HCT116 (cell line): ENCODE measurements at regions not wholly inside any gene's neighbourhood (a gene's known extent, or its start where the extent isn't known, plus 50 kb on each side); places are given as distances from the start of the nearest gene placed in this dataset.

ENCODE experiments used
- ATAC-seq: fragments of 200-7000 bp; cut with Tn5 transposase; 2 replicates; pipeline ENCODE4 v1.9.1; 2020; ENCODE audit warnings: mild to moderate bottlenecking, moderate library complexity
- BruUV-seq: library from RNA; stranded (reverse); fragments of 400-500 nt; replicated peaks from 2 replicates; lab custom pipeline; 2021; lab: Mats Ljungman, UMichigan
- CTCF ChIA-PET: fragments of 300-600 bp; sonication (Branson Sonifier 250); formaldehyde crosslinking; loops from one replicate; lab custom pipeline; 2021; ENCODE audit warnings: antibody characterized with exemption; lab: Charles Lee
- POLR2A ChIA-PET: fragments of 300-600, 350-600 bp; sonication (Branson Sonifier 250); formaldehyde crosslinking; loops from one replicate; lab custom pipeline; 2021; ENCODE audit warnings: antibody characterized with exemption; lab: Charles Lee
- RAD21 ChIA-PET, 2 experiments: fragments of 300-600 bp; sonication (Branson Sonifier 250); formaldehyde crosslinking; loops; one replicate each; lab custom pipeline; 2023; ENCODE audit warnings: low total read pairs in 2 of 2; ENCODE audit not compliant: uncharacterized antibody in 2 of 2, unreplicated experiment in 2 of 2, low non-redundant PET in 1 of 2; lab: Charles Lee
- DNase-seq: peaks from one replicate; pipeline ENCODE4 v3.0.0-alpha.2; 2010; ENCODE audit warnings: low read depth, low spot score
- H2AFZ ChIP-seq: fragments of 200-600 bp; shearing (Covaris generic), sonication (generic); 2 replicates; pipeline ENCODE4 v1.6.1; 2017; ENCODE audit warnings: low read depth, mixed run types, mixed read lengths, antibody characterized with exemption, low read length; ENCODE audit not compliant: poor library complexity, severe bottlenecking
- H3K27ac ChIP-seq: 2 replicates; pipeline ENCODE4 v1.5.1; 2012; ENCODE audit warnings: low read depth, low read length
- H3K27me3 ChIP-seq: fragments of 200-600 bp; sonication (generic); 2 replicates; pipeline ENCODE4 v1.6.1; 2016; ENCODE audit warnings: mixed run types, low read length, mixed read lengths; ENCODE audit not compliant: insufficient read depth
- H3K36me3 ChIP-seq, 2 experiments: fragments of 200-500 bp in 1 of 2; fragments of 200-600 bp in 1 of 2; sonication (Bioruptor generic) in 1 of 2; sonication (generic) in 1 of 2; 2 replicates each; pipeline versions ENCODE4 v1.5.1 to v1.6.1; 2014 to 2016; ENCODE audit warnings: low read length in 2 of 2, inconsistent platforms in 1 of 2, mixed read lengths in 1 of 2, mixed run types in 1 of 2; ENCODE audit not compliant: insufficient read depth in 2 of 2, control insufficient read depth in 1 of 2
- H3K4me1 ChIP-seq, 2 experiments: fragments of 200-600 bp in 1 of 2; sonication (generic) in 1 of 2; 2 replicates each; pipeline versions ENCODE4 v1.5.1 to v1.6.1; 2012 to 2017; ENCODE audit warnings: low read length in 2 of 2, inconsistent platforms in 1 of 2, mild to moderate bottlenecking in 1 of 2, mixed read lengths in 1 of 2, mixed run types in 1 of 2, moderate library complexity in 1 of 2; ENCODE audit not compliant: insufficient read depth in 2 of 2, control insufficient read depth in 1 of 2
- H3K4me2 ChIP-seq: fragments of 200-600 bp; sonication (generic); 2 replicates; pipeline ENCODE4 v1.6.1; 2017; ENCODE audit warnings: mixed run types, low read length, mixed read lengths
- H3K4me3 ChIP-seq, 2 experiments: fragments of 200-600 bp in 1 of 2; sonication (generic) in 1 of 2; replicated peaks in 1 of 2; 2 replicates each; pipeline ENCODE4 v1.5.1; 2011 to 2016; ENCODE audit warnings: low read length in 2 of 2, control low read depth in 1 of 2, low read depth in 1 of 2, mild to moderate bottlenecking in 1 of 2, mixed read lengths in 1 of 2, mixed run types in 1 of 2
- H3K79me2 ChIP-seq: fragments of 200-600 bp; sonication (generic); 2 replicates; pipeline ENCODE4 v1.6.1; 2017; ENCODE audit warnings: mild to moderate bottlenecking, mixed run types, low read length, moderate library complexity, mixed read lengths; ENCODE audit not compliant: insufficient read depth
- H3K9ac ChIP-seq: fragments of 200-600 bp; sonication (generic); 2 replicates; pipeline ENCODE4 v1.6.1; 2016; ENCODE audit warnings: low read length, mixed read lengths
- H3K9me2 ChIP-seq: fragments of 200-600 bp; sonication (generic), shearing (Covaris generic); 2 replicates; pipeline ENCODE4 v1.6.1; 2017; ENCODE audit warnings: mixed run types, mild to moderate bottlenecking, moderate library complexity; ENCODE audit not compliant: insufficient read depth
- H3K9me3 ChIP-seq, 2 experiments: fragments of 200-500 bp in 1 of 2; fragments of 200-600 bp in 1 of 2; sonication (Bioruptor generic) in 1 of 2; sonication (generic) in 1 of 2; 2 replicates each; pipeline ENCODE4 v1.6.1; 2014 to 2017; ENCODE audit warnings: low read length in 2 of 2, mixed read lengths in 2 of 2, inconsistent platforms in 1 of 2, low read depth in 1 of 2, mild to moderate bottlenecking in 1 of 2, mixed run types in 1 of 2, moderate library complexity in 1 of 2; ENCODE audit not compliant: control insufficient read depth in 1 of 2, insufficient read depth in 1 of 2
- H4K20me1 ChIP-seq: fragments of 200-600 bp; sonication (generic), shearing (Covaris generic); 2 replicates; pipeline ENCODE4 v1.6.1; 2017; ENCODE audit warnings: mixed run types, mild to moderate bottlenecking, moderate library complexity; ENCODE audit not compliant: insufficient read depth
- CBX3 ChIP-seq: IDR thresholded peaks from 2 replicates; pipeline ENCODE4 v1.6.1; 2012; ENCODE audit warnings: low read depth
- CEBPB ChIP-seq: IDR thresholded peaks from 2 replicates; pipeline ENCODE4 v1.6.1; 2012; ENCODE audit warnings: low read depth
- CTCF ChIP-seq, 3 experiments: fragments of 200-600 bp in 1 of 3; sonication (generic) in 1 of 3; IDR thresholded peaks in 2 of 3; conservative IDR thresholded peaks in 1 of 3; 2 replicates each; pipeline ENCODE4 v1.5.1; 2012 to 2017; ENCODE audit warnings: low read depth in 2 of 3, low read length in 2 of 3, antibody characterized with exemption in 1 of 3, borderline replicate concordance in 1 of 3, control low read depth in 1 of 3, mild to moderate bottlenecking in 1 of 3, mixed read lengths in 1 of 3, mixed run types in 1 of 3, moderate library complexity in 1 of 3; ENCODE audit not compliant: insufficient read depth in 1 of 3
- ELF1 ChIP-seq: IDR thresholded peaks from 2 replicates; pipeline ENCODE4 v1.6.1; 2012; ENCODE audit warnings: low read depth, borderline replicate concordance
- JUND ChIP-seq: IDR thresholded peaks from 2 replicates; pipeline ENCODE4 v1.6.1; 2012
- MAX ChIP-seq: IDR thresholded peaks from 2 replicates; pipeline ENCODE4 v1.6.1; 2012
- RAD21 ChIP-seq: IDR thresholded peaks from 2 replicates; pipeline ENCODE4 v1.6.1; 2012; ENCODE audit warnings: low read depth, mild to moderate bottlenecking
- REST ChIP-seq: IDR thresholded peaks from 2 replicates; pipeline ENCODE4 v1.6.1; 2012; ENCODE audit warnings: low read depth
- SIN3A ChIP-seq: IDR thresholded peaks from 2 replicates; pipeline ENCODE4 v1.6.1; 2012; ENCODE audit warnings: low read depth
- SRF ChIP-seq: IDR thresholded peaks from 2 replicates; pipeline ENCODE4 v1.6.1; 2012; ENCODE audit warnings: low read depth
- TCF7L2 ChIP-seq: IDR thresholded peaks from 2 replicates; pipeline ENCODE4 v1.7.0; 2011; ENCODE audit warnings: borderline replicate concordance, inconsistent platforms; ENCODE audit not compliant: insufficient read depth, insufficient read length; ENCODE audit errors: extremely low read depth
- ZBTB33 ChIP-seq: IDR thresholded peaks from 2 replicates; pipeline ENCODE4 v1.6.1; 2011; ENCODE audit warnings: mild to moderate bottlenecking, low read length, moderate library complexity; ENCODE audit not compliant: insufficient replicate concordance; ENCODE audit errors: extremely low read depth
- ZFX ChIP-seq: fragments of 450-650 bp; IDR thresholded peaks from 2 replicates; pipeline ENCODE4 v1.6.1; 2017
- intact Hi-C: fragments of 100-400 bp; cut with micrococcal nuclease; formaldehyde crosslinking; loops from 2 replicates; pipeline ENCODE4 v1.10.0; 2022

GRCh38 chr2:38233231-38233983 lies 143.7 kb downstream of the ATL2 start:
- Histone ChIP-seq H3K4me3 (no peak overlapping the region), H3K27me3 (no peaks in the 10 kb centered on the region), H4K20me1 (no peaks in the 10 kb centered on the region), H3K9ac (no peak overlapping the region), H3K9me2 (no peaks in the 10 kb centered on the region), H3K79me2 (no peaks in the 10 kb centered on the region), H3K4me2 (no peak overlapping the region), H3K27ac (no peak overlapping the region), H3K4me1 (no peaks in the 10 kb centered on the region), H3K36me3 (no peaks in the 10 kb centered on the region), H3K9me3 (no peaks in the 10 kb centered on the region), H2AFZ (no peak overlapping the region)
- POLR2A ChIA-PET, result interaction anchor here (0.7 to 0.8 kb wide), 2 partner anchors 13 to 130 kb away, joined by 3 read pairs; no protein-coding TSS in a partner anchor
- BruUV-seq, result no TSS peak
- CTCF ChIA-PET, result interaction anchor here (1.2 kb wide), 2 partner anchors 9 to 356 kb away, joined by 3 read pairs; no protein-coding TSS in a partner anchor
- no peak for DNase-seq
- RAD21 ChIA-PET, result no interaction called here
- intact Hi-C loops, result no loop called here
- TF ChIP-seq SIN3A, result no peak
- TF ChIP-seq MAX, result no peak
- TF ChIP-seq SRF, result no peak
- no peak for TF ChIP-seq CBX3
- peak in 2 of 3 experiments; percentile 6 to 17; a peak in 2 of 6 replicates for TF ChIP-seq CTCF (IDR thresholded peaks at IDR 0.05 in 2 of 3, conservative IDR thresholded peaks at IDR 0.05 in 1 of 3; ENCODE audit: borderline replicate concordance in 1 of 3, insufficient read depth in 1 of 3, low read depth in 2 of 3, low read length in 2 of 3)
- TF ChIP-seq TCF7L2, result no peak
- no peak for TF ChIP-seq REST
- TF ChIP-seq CEBPB, result no peak
- no peak for TF ChIP-seq ELF1
- no peak for TF ChIP-seq ZBTB33
- peak; percentile 24; the same call in 1 of the 2 replicates for TF ChIP-seq RAD21
- no peak for TF ChIP-seq ZFX
- no peak for TF ChIP-seq JUND
- no peak for ATAC-seq
